Stimulated activated CD4-positive, alpha-beta T cell treated with anti-CD3 and anti-CD28 coated beads, Interleukin-12 subunit alpha, Interleukin-12 subunit beta, amount 100 ng/mL, for 24 hours (primary cell): ENCODE measurements at regions not wholly inside any gene's neighbourhood (a gene's known extent, or its start where the extent isn't known, plus 50 kb on each side); places are given as distances from the start of the nearest gene placed in this dataset.
"Not testable (repeated sequence)": the region's sequence is repeated elsewhere in the genome, so short reads cannot be mapped to it uniquely, and the experiment has no call there.

Experiments
- DNase-seq, 2 experiments: peaks; one replicate each; pipeline ENCODE4 v3.0.0-alpha.2; 2020; ENCODE audit warnings: low read depth in 2 of 2

DNA sequence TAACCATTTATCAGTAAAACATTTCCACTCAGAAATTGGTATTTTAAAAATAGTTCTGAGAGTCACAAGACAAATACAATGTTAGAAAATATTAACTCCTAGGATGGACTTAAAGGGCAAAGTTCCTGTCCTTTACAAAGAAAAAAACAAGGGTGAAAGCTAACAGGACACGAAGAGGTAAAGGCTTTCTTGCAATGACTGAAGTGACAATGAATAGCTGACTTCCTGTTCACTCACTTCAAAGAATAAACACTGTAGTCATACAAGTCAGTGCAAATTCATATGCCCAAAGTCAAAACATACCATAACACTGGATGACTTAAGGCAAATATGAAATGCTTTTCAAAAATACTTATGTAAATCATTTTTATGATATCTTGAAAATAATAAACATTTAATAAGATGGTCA, 1389.8 kb upstream of the ALCAM start:
- DNase-seq: no peak

DNA sequence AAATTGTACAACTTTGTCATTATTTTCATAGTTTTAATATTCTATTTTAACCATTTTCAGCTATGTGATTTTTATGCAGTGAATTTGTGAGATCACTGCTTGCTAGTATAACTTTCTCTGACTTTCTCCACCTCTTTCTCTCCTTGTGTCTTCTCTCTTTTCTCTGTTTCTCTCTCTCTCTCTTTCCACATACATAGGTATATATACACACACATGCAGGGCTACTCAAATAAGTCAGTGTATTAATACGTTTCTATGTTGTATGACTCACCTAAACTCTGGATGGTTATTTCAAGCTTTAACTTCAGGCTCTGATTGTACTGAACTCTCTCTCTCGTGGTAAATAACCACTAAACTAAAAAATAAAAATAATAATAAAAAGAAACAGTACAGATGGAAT, 1389.3 kb upstream of the ALCAM start:
- no peak for DNase-seq

- no peak for DNase-seq
Observed at GRCh38 chr3:103991461-103992115, 1375.1 kb upstream of the ALCAM start.

- DNase-seq: no peak
Observed at GRCh38 chr3:103992469-103992868, 1374.2 kb upstream of the ALCAM start.

- DNase-seq: no peak
Observed at GRCh38 chr3:104004956-104005355, 1361.8 kb upstream of the ALCAM start.

DNA sequence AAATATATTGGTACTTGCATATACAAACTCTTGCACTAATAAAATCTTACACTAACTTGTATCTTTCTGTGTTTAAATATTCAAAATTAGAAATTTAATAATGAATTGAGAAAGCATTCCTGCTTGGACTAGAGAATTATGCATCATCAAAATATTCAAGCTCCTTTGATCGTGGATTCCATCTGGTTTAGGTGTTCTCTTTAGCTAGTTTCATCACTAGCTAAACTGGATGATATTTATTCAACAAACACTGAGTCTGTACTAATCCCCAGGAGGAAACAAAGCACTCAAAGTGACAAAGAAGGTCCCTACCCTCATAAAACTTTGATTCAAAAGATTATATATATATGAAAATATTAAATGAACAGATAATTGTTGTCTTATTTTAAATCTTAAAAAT, 1360.9 kb upstream of the ALCAM start:
- no peak for DNase-seq

- DNase-seq: no peak
Observed at GRCh38 chr3:104018541-104018940, 1348.2 kb upstream of the ALCAM start.

DNA sequence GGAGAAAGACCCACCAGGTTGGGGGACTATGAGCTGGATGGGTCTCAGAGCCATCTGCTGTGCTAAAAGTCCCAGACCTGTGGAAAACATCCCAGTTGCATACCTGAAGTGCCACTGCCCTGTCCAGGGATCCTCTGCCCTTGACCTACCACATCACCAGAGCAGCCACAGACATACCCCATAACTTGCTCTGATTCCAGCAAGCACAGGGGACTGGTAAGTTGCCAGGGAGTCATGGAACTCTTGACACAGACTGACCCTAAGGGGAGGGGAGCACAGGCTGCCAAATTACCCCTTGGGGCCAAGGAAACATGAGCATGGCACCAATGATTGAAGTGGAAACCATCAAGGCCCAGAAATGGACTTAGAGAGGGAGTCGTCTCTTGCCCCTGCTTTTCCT, 1335.1 kb upstream of the ALCAM start:
- no peak for DNase-seq

DNA sequence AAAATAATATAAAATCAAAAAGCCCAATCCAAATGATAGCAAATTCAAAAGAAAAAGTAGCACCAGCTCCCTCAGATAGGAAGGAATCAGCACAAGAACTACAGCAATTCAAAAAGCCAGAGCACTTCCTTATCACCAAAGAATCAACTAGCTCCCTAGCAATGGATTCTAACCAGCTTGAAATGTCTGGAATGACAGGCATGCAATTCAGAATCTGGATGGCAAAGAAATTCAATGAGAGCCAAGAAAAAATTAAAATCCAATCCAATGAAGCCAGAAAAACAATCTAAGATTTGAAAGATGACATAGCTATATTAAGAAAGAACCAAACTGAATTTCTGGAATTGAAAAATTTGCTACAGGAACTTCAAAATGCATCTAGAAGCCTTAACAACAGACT, 1334.4 kb upstream of the ALCAM start:
- no peak for DNase-seq

- no peak for DNase-seq
Observed at GRCh38 chr3:104040896-104041295, 1325.8 kb upstream of the ALCAM start.

DNA sequence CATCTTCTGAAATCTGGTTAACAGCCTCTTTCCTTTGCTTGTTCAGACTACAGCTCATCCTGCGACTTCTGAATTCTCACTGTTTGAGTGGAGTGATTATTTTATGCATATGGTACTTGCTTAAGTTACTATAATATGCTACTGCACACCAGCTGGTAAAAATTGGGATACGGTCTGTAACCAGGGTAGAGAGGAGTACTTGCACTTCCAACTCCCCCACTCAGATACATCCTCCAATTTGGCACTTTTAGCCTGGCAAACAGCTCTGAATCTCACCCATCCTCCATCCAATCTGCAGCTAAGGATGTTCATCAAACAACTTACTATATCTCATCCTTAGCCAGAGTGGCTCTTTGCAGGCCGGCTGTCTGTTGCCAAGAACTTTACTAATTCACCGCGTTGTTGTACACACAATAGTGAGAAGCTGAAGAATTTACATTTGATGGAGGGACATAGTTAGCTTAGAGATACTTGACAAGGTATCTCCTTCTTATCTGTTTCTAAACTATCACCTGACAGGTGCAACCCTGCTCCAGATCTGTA, 1323.6 kb upstream of the ALCAM start:
- DNase-seq: not testable (repeated sequence)

- no peak for DNase-seq
Observed at GRCh38 chr3:104044002-104044401, 1322.7 kb upstream of the ALCAM start.

DNA sequence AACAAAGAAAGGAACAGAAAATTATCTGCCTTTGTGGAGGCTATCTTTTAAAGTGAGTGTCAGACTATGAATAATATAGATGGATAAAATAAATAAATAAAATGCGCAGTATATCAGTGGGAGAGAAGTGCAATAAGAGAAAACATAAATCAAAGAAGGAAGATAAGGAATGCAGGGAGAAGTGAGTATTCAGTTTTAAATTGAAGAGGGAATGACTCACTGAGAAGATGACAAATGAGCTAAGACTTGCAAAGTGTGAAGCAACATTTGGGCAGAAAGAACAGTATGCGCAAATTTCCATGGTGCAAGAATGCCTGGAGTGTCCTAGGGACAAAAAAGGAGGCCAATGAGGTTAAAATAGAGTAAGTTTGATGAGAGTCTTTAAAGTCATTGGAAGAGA, 1300.1 kb upstream of the ALCAM start:
- no peak for DNase-seq

DNA sequence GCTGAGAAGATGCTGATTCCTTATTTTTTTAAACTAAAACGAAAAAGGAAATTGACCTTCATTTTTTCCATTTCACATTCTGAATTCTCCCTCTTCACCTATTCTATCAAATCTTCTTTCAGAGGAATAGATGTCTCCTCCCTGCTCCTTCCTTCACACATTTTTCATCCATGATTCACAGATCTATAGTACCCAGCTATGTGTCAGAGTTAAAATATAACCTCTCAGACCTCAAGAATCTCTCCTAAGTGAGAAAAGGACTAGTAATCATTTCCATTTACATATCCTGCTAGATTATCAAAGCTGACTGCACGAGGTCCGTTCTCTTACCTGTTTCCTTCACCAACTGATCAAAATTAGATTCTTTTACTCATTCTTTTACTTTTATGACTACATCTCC, 1297.6 kb upstream of the ALCAM start:
- DNase-seq: no peak

- no peak for DNase-seq
Observed at GRCh38 chr3:104070906-104071305, 1295.8 kb upstream of the ALCAM start.

- no peak for DNase-seq
Observed at GRCh38 chr3:104080088-104080626, 1286.6 kb upstream of the ALCAM start.

DNA sequence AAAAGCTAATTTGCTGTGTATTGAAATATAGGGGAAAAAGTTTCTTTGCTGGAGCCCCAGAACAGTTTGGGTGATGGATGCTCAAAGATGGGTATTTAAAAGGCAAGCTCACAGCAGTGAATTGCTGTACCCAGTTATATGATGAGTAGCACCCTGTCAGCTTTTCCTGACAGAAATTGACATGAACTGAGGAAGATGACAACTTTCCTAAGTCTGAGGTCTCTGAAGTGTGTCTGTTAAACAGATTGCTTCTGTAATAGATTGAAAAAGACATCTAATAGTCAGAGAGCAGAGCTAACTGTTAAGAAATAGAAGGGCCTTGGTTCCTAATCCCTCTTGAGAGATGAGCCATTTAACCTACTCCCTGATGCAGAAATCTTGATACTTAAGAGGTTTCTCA, 1278.0 kb upstream of the ALCAM start:
- DNase-seq: no peak

DNA sequence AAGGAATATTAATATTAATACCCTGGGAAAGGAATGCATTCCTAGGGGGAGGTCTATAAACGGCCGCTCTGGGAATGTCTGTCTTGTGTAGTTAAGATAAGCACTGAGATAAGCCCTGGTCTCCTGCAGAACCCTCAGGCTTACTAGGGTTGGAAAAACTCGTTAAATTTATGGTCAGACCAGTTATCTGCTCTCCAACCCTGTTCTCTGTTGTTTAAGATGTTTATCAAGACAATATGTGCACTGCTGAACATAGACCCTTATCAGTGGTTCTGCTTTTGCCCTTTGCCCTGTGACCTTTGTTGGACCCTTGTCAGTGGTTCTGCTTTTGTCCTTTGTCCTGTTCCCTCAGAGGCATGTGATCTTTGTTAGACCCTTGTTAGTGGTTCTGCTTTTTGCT, 1276.7 kb upstream of the ALCAM start:
- DNase-seq: not testable (repeated sequence)

DNA sequence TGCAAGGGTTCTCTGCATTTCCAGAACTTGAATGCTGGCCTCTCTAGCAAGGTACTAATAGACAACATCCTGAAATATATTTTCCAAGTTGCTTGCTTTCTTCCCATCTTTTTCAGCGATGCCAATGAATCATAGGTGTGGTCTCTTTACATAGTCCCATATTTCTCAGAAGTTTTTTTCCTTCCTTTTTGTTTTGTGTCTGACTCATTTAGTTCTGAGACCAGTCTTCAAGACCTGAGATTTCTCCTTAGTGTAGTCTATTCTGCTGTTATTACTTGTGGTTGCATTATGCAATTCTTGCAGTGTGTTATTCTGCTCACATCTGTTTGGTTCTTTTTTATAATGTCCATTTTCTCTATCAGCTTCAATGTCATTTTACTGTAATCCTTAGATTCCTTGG, 1265.0 kb upstream of the ALCAM start:
- DNase-seq: no peak

DNA sequence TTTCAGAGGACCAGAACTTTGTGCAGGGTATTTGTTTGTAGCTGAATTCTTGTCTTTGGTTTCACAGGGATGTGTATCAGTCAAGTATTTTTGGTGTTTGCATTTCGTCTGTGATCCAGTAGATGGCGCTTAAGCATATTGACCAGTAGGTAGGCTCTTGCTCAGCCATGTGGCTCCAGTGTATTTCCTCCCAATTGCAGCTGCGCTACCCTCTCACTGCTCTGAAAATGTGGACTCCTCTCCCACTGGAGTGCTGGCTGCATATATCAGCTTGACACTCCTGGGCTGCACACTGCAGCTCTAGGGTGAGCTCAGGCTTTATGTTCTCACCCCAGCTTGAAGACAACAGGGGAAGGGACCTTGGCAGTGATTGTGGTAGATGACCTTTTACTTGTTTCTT, 1264.3 kb upstream of the ALCAM start:
- no peak for DNase-seq

DNA sequence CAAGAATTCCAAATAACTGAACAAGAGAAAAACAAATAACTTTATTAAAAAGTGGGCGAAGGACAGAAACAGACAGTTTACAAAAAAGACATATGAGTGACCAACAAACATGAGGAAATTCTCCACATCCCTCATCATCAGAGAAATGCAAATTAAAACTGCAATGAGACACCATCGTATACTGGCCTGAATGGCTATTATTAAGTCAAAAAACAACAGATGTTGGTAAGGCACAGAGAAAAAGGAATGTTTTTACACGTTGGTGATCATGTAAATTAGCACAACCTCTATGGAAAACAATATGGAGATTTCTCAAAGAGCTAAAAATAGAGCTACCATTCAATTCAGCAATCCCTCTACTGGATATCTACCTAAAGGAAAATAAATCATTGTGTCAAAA, 1260.4 kb upstream of the ALCAM start:
- DNase-seq: no peak

DNA sequence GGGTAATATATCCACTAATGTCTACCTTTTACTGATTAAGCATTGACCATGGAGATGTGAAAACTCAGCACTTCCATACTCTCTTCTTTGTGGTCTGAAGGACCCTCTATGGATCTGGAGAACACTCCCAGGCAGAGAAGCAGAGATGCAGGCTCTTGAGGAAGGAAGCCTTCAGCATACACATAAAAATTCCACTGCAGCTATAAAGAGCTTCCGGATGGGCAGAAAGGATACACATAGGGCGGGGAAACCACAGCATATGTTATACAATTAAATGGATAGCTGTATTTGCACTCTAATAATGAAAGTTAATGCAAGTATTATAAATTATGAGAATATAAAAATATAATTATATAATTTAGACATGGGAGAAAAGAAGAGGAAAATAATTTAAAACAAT, 1258.2 kb upstream of the ALCAM start:
- DNase-seq: no peak

- no peak for DNase-seq
Observed at GRCh38 chr3:104126463-104126862, 1240.2 kb upstream of the ALCAM start.
